H1 (cell line): ENCODE measurements at regions not wholly inside any gene's neighbourhood (a gene's known extent, or its start where the extent isn't known, plus 50 kb on each side); places are given as distances from the start of the nearest gene placed in this dataset.
"Not testable (repeated sequence)": the region's sequence is repeated elsewhere in the genome, so short reads cannot be mapped to it uniquely, and the experiment has no call there.

Experiments
- CTCF ChIA-PET: fragments of 300-600 bp; sonication (Branson Sonifier 250); formaldehyde crosslinking; loops from one replicate; lab custom pipeline; 2021; ENCODE audit not compliant: partially characterized antibody; lab: Charles Lee
- POLR2A ChIA-PET: fragments of 300-600 bp; sonication (Branson Sonifier 250); formaldehyde crosslinking; loops from one replicate; lab custom pipeline; 2021; ENCODE audit warnings: inconsistent platforms; ENCODE audit not compliant: partially characterized antibody; lab: Charles Lee
- DNase-seq, 2 experiments: peaks; one replicate each; pipeline versions ENCODE4 v3.0.0 to v3.0.0-alpha.2; 2010 to 2022; ENCODE audit warnings: low spot score in 2 of 2, low read depth in 1 of 2, mixed read lengths in 1 of 2
- FAIRE-seq: peaks from 2 replicates; lab custom pipeline; 2011; peaks lifted over from hg19 to GRCh38; lab: Jason Lieb, UNC
- H2AFZ ChIP-seq: 2 replicates; pipeline ENCODE4 v1.8.1; 2012; ENCODE audit warnings: low read length, inconsistent platforms
- H2AK5ac ChIP-seq: 2 replicates; pipeline ENCODE4 v1.6.1; 2013; ENCODE audit warnings: low read depth, low read length
- H2BK120ac ChIP-seq: replicated peaks from 2 replicates; pipeline ENCODE3; 2013; ENCODE audit warnings: low read depth, low read length, inconsistent platforms
- H2BK12ac ChIP-seq: 2 replicates; pipeline ENCODE4 v1.6.1; 2013; ENCODE audit warnings: low read depth, low read length
- H2BK15ac ChIP-seq: 2 replicates; pipeline ENCODE4 v1.6.1; 2013; ENCODE audit warnings: low read length
- H2BK20ac ChIP-seq: 2 replicates; pipeline ENCODE4 v1.6.1; 2013; ENCODE audit warnings: low read length
- H2BK5ac ChIP-seq: 2 replicates; pipeline ENCODE4 v1.6.1; 2013; ENCODE audit warnings: low read depth, low read length
- H3K14ac ChIP-seq: 2 replicates; pipeline ENCODE4 v1.6.1; 2013; ENCODE audit warnings: inconsistent platforms; ENCODE audit not compliant: insufficient read length
- H3K18ac ChIP-seq: 2 replicates; pipeline ENCODE4 v1.6.1; 2013; ENCODE audit warnings: low read length; ENCODE audit errors: extremely low read depth
- H3K23ac ChIP-seq: 2 replicates; pipeline ENCODE4 v1.6.1; 2013; ENCODE audit warnings: inconsistent platforms; ENCODE audit not compliant: insufficient read length
- H3K23me2 ChIP-seq: 2 replicates; pipeline ENCODE4 v1.6.1; 2013; ENCODE audit warnings: low read depth, low read length
- H3K27ac ChIP-seq: 2 replicates; pipeline ENCODE4 v1.6.1; 2011; ENCODE audit warnings: low read depth, low read length, inconsistent platforms
- H3K27me3 ChIP-seq, 4 experiments: replicated peaks in 1 of 4; 1 replicate in 1 of 4; 2 replicates in 3 of 4; pipeline versions ENCODE4 v1.6.1 to v1.8.1; 2011 to 2013; ENCODE audit warnings: low read length in 3 of 4, mild to moderate bottlenecking in 3 of 4, inconsistent platforms in 2 of 4, mixed read lengths in 2 of 4, moderate library complexity in 1 of 4; ENCODE audit not compliant: control insufficient read depth in 3 of 4, insufficient read depth in 3 of 4; ENCODE audit errors: extremely low read depth in 1 of 4
- H3K36me3 ChIP-seq, 4 experiments: 2 replicates each; pipeline versions ENCODE4 v1.6.1 to v1.8.1; 2011 to 2013; ENCODE audit warnings: mild to moderate bottlenecking in 4 of 4, low read length in 3 of 4, moderate library complexity in 2 of 4, control low read depth in 1 of 4, inconsistent platforms in 1 of 4; ENCODE audit not compliant: insufficient read depth in 4 of 4, control insufficient read depth in 2 of 4
- H3K4ac ChIP-seq: replicated peaks from 2 replicates; pipeline ENCODE3; 2013; ENCODE audit warnings: low read length, low read depth, mixed read lengths, inconsistent platforms; ENCODE audit not compliant: insufficient read length
- H3K4me1 ChIP-seq, 4 experiments: replicated peaks in 1 of 4; 1 replicate in 1 of 4; 2 replicates in 3 of 4; pipeline versions ENCODE4 v1.6.1 to v1.8.1; 2011 to 2013; ENCODE audit warnings: low read length in 3 of 4, inconsistent platforms in 2 of 4, mixed read lengths in 1 of 4; ENCODE audit not compliant: insufficient read depth in 4 of 4, control insufficient read depth in 3 of 4
- H3K4me2 ChIP-seq, 2 experiments: 2 replicates each; pipeline versions ENCODE4 v1.6.1 to v1.8.1; 2011 to 2013; ENCODE audit warnings: low read depth in 2 of 2, low read length in 2 of 2, control low read depth in 1 of 2, inconsistent platforms in 1 of 2, mild to moderate bottlenecking in 1 of 2; ENCODE audit not compliant: insufficient read depth in 1 of 2
- H3K4me3 ChIP-seq, 4 experiments: fragments of 200-600, 300-600 bp in 1 of 4; sonication (generic), shearing (Covaris generic), sonication (Bioruptor Twin) in 1 of 4; 2 replicates each; pipeline versions ENCODE4 v1.5.1 to v1.8.1; 2011 to 2016; ENCODE audit warnings: low read length in 4 of 4, low read depth in 3 of 4, control low read depth in 2 of 4, inconsistent platforms in 2 of 4, mild to moderate bottlenecking in 2 of 4, mixed read lengths in 1 of 4, moderate library complexity in 1 of 4; ENCODE audit not compliant: insufficient read depth in 2 of 4; ENCODE audit errors: extremely low read depth in 1 of 4
- H3K56ac ChIP-seq: replicated peaks from 2 replicates; pipeline ENCODE3; 2013; ENCODE audit warnings: low read depth, mild to moderate bottlenecking, mixed read lengths, low read length, inconsistent platforms; ENCODE audit not compliant: insufficient read length
- H3K79me1 ChIP-seq: 2 replicates; pipeline ENCODE4 v1.6.1; 2013; ENCODE audit warnings: low read depth, low read length, control low read depth
- H3K79me2 ChIP-seq, 2 experiments: 2 replicates each; pipeline versions ENCODE4 v1.6.1 to v1.8.1; 2012 to 2013; ENCODE audit warnings: low read length in 2 of 2, mild to moderate bottlenecking in 2 of 2, inconsistent platforms in 1 of 2; ENCODE audit not compliant: insufficient read depth in 2 of 2, control insufficient read depth in 1 of 2
- H3K9ac ChIP-seq, 4 experiments: replicated peaks in 1 of 4; 1 replicate in 1 of 4; 2 replicates in 3 of 4; pipeline versions ENCODE4 v1.6.1 to v1.8.1; 2011 to 2013; ENCODE audit warnings: low read depth in 3 of 4, low read length in 3 of 4, control low read depth in 2 of 4, mild to moderate bottlenecking in 2 of 4, moderate library complexity in 2 of 4, inconsistent platforms in 1 of 4; ENCODE audit errors: extremely low read depth in 1 of 4
- H3K9me3 ChIP-seq, 2 experiments: 2 replicates each; pipeline versions ENCODE4 v1.6.1 to v1.8.1; 2012 to 2013; ENCODE audit warnings: mild to moderate bottlenecking in 2 of 2, moderate library complexity in 2 of 2, control low read depth in 1 of 2, inconsistent platforms in 1 of 2, low read depth in 1 of 2, low read length in 1 of 2, mixed read lengths in 1 of 2; ENCODE audit not compliant: insufficient read depth in 2 of 2
- H4K20me1 ChIP-seq, 2 experiments: replicated peaks in 1 of 2; 2 replicates each; pipeline versions ENCODE3 to v1.8.1; 2011 to 2013; ENCODE audit warnings: inconsistent platforms in 2 of 2, low read length in 2 of 2, mild to moderate bottlenecking in 1 of 2; ENCODE audit not compliant: insufficient read depth in 2 of 2, control insufficient read depth in 1 of 2
- H4K5ac ChIP-seq: 2 replicates; pipeline ENCODE4 v1.6.1; 2013; ENCODE audit warnings: low read length, low read depth, mixed read lengths, inconsistent platforms; ENCODE audit not compliant: insufficient read length
- H4K8ac ChIP-seq: 2 replicates; pipeline ENCODE4 v1.8.0; 2013; ENCODE audit warnings: mild to moderate bottlenecking, moderate library complexity, low read length, inconsistent platforms; ENCODE audit not compliant: insufficient read depth; ENCODE audit errors: extremely low read depth
- H4K91ac ChIP-seq: replicated peaks from 2 replicates; pipeline ENCODE3; 2013; ENCODE audit warnings: low read length, mixed read lengths, inconsistent platforms; ENCODE audit not compliant: insufficient read length
- WGBS, 2 experiments: shearing (Covaris generic) in 1 of 2; methylation state at CpG; one replicate each; pipeline versions ENCODE4 v1.1.6 to v1.1.7; 2013 to 2015; ENCODE audit warnings: low lambda C conversion rate in 2 of 2, mixed read lengths in 2 of 2, inconsistent platforms in 1 of 2, low coverage in 1 of 2, missing lambda C conversion rate in 1 of 2; ENCODE audit not compliant: insufficient replicate concordance in 2 of 2, insufficient coverage in 1 of 2, insufficient read length in 1 of 2; ENCODE audit errors: extremely low coverage in 1 of 2, missing lambda C conversion rate in 1 of 2; 5-methylcytosine and 5-hydroxymethylcytosine counted together

DNA sequence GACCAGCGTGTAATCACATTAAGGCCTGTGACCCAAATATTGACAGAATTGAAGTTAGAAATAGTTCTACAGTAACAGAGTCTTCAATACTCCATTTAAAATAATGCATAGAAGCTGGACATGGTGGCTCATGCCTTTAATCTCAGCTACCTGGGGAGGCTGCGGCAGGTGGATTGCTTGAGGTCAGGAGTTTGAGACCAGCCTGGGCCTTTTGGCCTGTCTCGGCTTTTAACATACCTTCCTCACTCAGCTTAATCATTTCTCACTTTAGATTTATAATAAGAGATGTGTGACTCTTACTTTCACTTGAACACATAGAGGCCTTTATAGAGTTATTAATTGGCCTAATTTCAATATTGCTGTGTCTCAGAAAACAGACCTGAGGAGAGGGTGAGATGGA lies 454.9 kb downstream of the SPATA31A1 start:
- H4K91ac ChIP-seq, H4K20me1 ChIP-seq, H3K4me2 ChIP-seq, POLR2A ChIA-PET, H3K14ac ChIP-seq, H3K79me1 ChIP-seq, H3K18ac ChIP-seq, H2BK15ac ChIP-seq, H3K4ac ChIP-seq, H3K9ac ChIP-seq, H2BK12ac ChIP-seq, H3K27me3 ChIP-seq, H2BK5ac ChIP-seq, FAIRE-seq, H2AFZ ChIP-seq, H4K8ac ChIP-seq, H4K5ac ChIP-seq, H2AK5ac ChIP-seq, H3K23me2 ChIP-seq, H3K9me3 ChIP-seq, H3K4me3 ChIP-seq, H3K56ac ChIP-seq, H3K23ac ChIP-seq, H3K36me3 ChIP-seq, DNase-seq, H3K79me2 ChIP-seq, H3K4me1 ChIP-seq, CTCF ChIA-PET, H3K27ac ChIP-seq, H2BK20ac ChIP-seq, H2BK120ac ChIP-seq: not testable (repeated sequence)
- WGBS, 2 experiments, result 96% methylated on average over 2 of the region's 3 CpGs; no CpG with 5 or more reads in 1 of the 2 experiments

DNA sequence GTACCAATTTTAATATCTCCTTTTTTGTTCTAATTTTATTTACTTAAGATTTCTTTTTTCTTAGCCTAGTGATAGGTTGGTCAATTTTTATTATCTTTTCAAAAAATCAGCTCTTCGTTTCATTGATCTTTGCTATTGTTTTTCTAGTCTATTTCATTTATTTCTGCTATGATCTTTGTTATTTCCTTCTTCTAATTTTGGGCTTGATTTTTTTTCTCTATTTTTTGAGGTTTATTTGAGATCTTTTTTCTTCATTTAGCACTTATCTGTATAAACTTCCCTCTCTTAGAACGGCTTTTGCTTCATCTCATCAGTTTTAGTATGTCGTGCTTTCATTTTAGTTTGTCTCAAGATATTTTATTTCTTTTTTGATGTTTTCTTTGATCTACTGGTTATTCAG lies 456.1 kb downstream of the SPATA31A1 start:
- not testable (repeated sequence) for FAIRE-seq, H3K4me1 ChIP-seq

More for the DNA sequence above, 456.1 kb downstream of the SPATA31A1 start:
- H2AFZ ChIP-seq, POLR2A ChIA-PET, H2BK5ac ChIP-seq, H2BK15ac ChIP-seq, H2BK12ac ChIP-seq, H4K5ac ChIP-seq, H2BK120ac ChIP-seq, H3K4me2 ChIP-seq, H3K79me2 ChIP-seq, H2BK20ac ChIP-seq, H3K36me3 ChIP-seq, H3K27ac ChIP-seq, H3K4ac ChIP-seq, H3K79me1 ChIP-seq, H3K56ac ChIP-seq, H3K9me3 ChIP-seq, H3K23ac ChIP-seq, H4K8ac ChIP-seq, H3K27me3 ChIP-seq, H3K23me2 ChIP-seq, H3K4me3 ChIP-seq, H3K9ac ChIP-seq, CTCF ChIA-PET, DNase-seq, H2AK5ac ChIP-seq, H4K91ac ChIP-seq, H3K14ac ChIP-seq, H3K18ac ChIP-seq, H4K20me1 ChIP-seq: not testable (repeated sequence)
- WGBS, 2 experiments, result 86% methylated on average over 3 of the region's 3 CpGs; no CpG with 5 or more reads in 1 of the 2 experiments
